HCEC 1CT (cell line): ENCODE measurements at regions not wholly inside any gene's neighbourhood (a gene's known extent, or its start where the extent isn't known, plus 50 kb on each side); places are given as distances from the start of the nearest gene placed in this dataset.

Experiments
- DNase-seq: peaks from one replicate; pipeline ENCODE4 v3.0.0-alpha.2; 2017

GRCh38 chr1:114342376-114342775, 168.6 kb downstream of the TRIM33 start:
- no peak for DNase-seq

GRCh38 chr1:114341856-114342255, 169.1 kb downstream of the TRIM33 start:
- DNase-seq = no peak

- DNase-seq = no peak
Observed at GRCh38 chr1:114341299-114341698, 169.7 kb downstream of the TRIM33 start.

- DNase-seq = no peak
Observed at GRCh38 chr1:114340892-114341291, 170.1 kb downstream of the TRIM33 start.

- DNase-seq = no peak
Observed at GRCh38 chr1:114339379-114339778, 171.6 kb downstream of the TRIM33 start.

- DNase-seq = no peak
Observed at GRCh38 chr1:114338191-114338890, 172.7 kb downstream of the TRIM33 start.

- DNase-seq = no peak
Observed at GRCh38 chr1:114337417-114337816, 173.6 kb downstream of the TRIM33 start.

GRCh38 chr1:114336360-114336759, 174.6 kb downstream of the TRIM33 start:
- no peak for DNase-seq

- no peak for DNase-seq
Observed at GRCh38 chr1:114335273-114335672, 175.7 kb downstream of the TRIM33 start.

GRCh38 chr1:114334297-114334696, 176.7 kb downstream of the TRIM33 start:
- no peak for DNase-seq

GRCh38 chr1:114333690-114334089, 177.3 kb downstream of the TRIM33 start:
- no peak for DNase-seq

GRCh38 chr1:114331936-114332335, 178.3 kb upstream of the SYT6 start:
- DNase-seq = no peak

GRCh38 chr1:114330451-114330983, 176.8 kb upstream of the SYT6 start:
- DNase-seq = no peak

GRCh38 chr1:114328361-114328904, 174.8 kb upstream of the SYT6 start:
- no peak for DNase-seq

GRCh38 chr1:114324662-114324965, 170.9 kb upstream of the SYT6 start:
- no peak for DNase-seq

- DNase-seq = no peak
Observed at GRCh38 chr1:114323959-114324661, 170.4 kb upstream of the SYT6 start.

GRCh38 chr1:114322734-114323133, 169.1 kb upstream of the SYT6 start:
- no peak for DNase-seq

- no peak for DNase-seq
Observed at GRCh38 chr1:114322207-114322606, 168.5 kb upstream of the SYT6 start.

- peak; percentile 89 for DNase-seq
Observed at GRCh38 chr1:114320586-114320985, 166.9 kb upstream of the SYT6 start.

GRCh38 chr1:114319418-114319817, 165.7 kb upstream of the SYT6 start:
- peak; percentile 56 for DNase-seq

- no peak for DNase-seq
Observed at GRCh38 chr1:114318961-114319360, 165.3 kb upstream of the SYT6 start.

- DNase-seq = no peak
Observed at GRCh38 chr1:114316204-114316603, 162.5 kb upstream of the SYT6 start.

GRCh38 chr1:114315631-114316030, 162.0 kb upstream of the SYT6 start:
- no peak for DNase-seq

- DNase-seq = no peak
Observed at GRCh38 chr1:114314576-114314975, 160.9 kb upstream of the SYT6 start.
